HG02970 (cell line): ENCODE measurements at regions not wholly inside any gene's neighbourhood (a gene's known extent, or its start where the extent isn't known, plus 50 kb on each side); places are given as distances from the start of the nearest gene placed in this dataset.
"Not testable (repeated sequence)": the region's sequence is repeated elsewhere in the genome, so short reads cannot be mapped to it uniquely, and the experiment has no call there.

Experiments
- ATAC-seq: cut with Tn5 transposase; IDR thresholded peaks from one replicate; pipeline ENCODE4 v1.9.1; 2021; ENCODE audit warnings: mild to moderate bottlenecking, moderate library complexity, moderate number of reproducible peaks; ENCODE audit not compliant: unreplicated experiment, low FRiP score

- ATAC-seq: no peak
Observed at GRCh38 chr2:183868153-183868552, 730.2 kb upstream of the ZNF804A start.

GRCh38 chr2:183868707-183869106 lies 729.6 kb upstream of the ZNF804A start:
- ATAC-seq: peak; percentile 63

- no peak for ATAC-seq
Observed at GRCh38 chr2:183872131-183872530, 726.2 kb upstream of the ZNF804A start.

- no peak for ATAC-seq
Observed at GRCh38 chr2:183881978-183882377, 716.4 kb upstream of the ZNF804A start.

- no peak for ATAC-seq
Observed at GRCh38 chr2:183892315-183892941, 705.9 kb upstream of the ZNF804A start.

- ATAC-seq: no peak
Observed at GRCh38 chr2:183898641-183899040, 699.7 kb upstream of the ZNF804A start.

GRCh38 chr2:183901931-183902330 lies 696.4 kb upstream of the ZNF804A start:
- no peak for ATAC-seq

- no peak for ATAC-seq
Observed at GRCh38 chr2:183903026-183903425, 695.3 kb upstream of the ZNF804A start.

GRCh38 chr2:183916041-183916440 lies 682.3 kb upstream of the ZNF804A start:
- not testable (repeated sequence) for ATAC-seq

- no peak for ATAC-seq
Observed at GRCh38 chr2:183919167-183919566, 679.2 kb upstream of the ZNF804A start.

GRCh38 chr2:183919926-183920325 lies 678.4 kb upstream of the ZNF804A start:
- ATAC-seq: no peak

GRCh38 chr2:183925281-183925680 lies 673.0 kb upstream of the ZNF804A start:
- no peak for ATAC-seq

- ATAC-seq: no peak
Observed at GRCh38 chr2:183926433-183926832, 671.9 kb upstream of the ZNF804A start.

- ATAC-seq: no peak
Observed at GRCh38 chr2:183927406-183928325, 670.7 kb upstream of the ZNF804A start.

- no peak for ATAC-seq
Observed at GRCh38 chr2:183935005-183935404, 663.3 kb upstream of the ZNF804A start.

GRCh38 chr2:183937220-183937619 lies 661.1 kb upstream of the ZNF804A start:
- no peak for ATAC-seq

- no peak for ATAC-seq
Observed at GRCh38 chr2:183946193-183946592, 652.1 kb upstream of the ZNF804A start.

GRCh38 chr2:183948861-183949260 lies 649.5 kb upstream of the ZNF804A start:
- no peak for ATAC-seq

- ATAC-seq: no peak
Observed at GRCh38 chr2:183950673-183951072, 647.7 kb upstream of the ZNF804A start.

- no peak for ATAC-seq
Observed at GRCh38 chr2:183951630-183952029, 646.7 kb upstream of the ZNF804A start.

- no peak for ATAC-seq
Observed at GRCh38 chr2:183952741-183953140, 645.6 kb upstream of the ZNF804A start.

GRCh38 chr2:183963609-183964008 lies 634.7 kb upstream of the ZNF804A start:
- ATAC-seq: no peak
